Putamen (tissue), 1 donor: ENCODE measurements at regions not wholly inside any gene's neighbourhood (a gene's known extent, or its start where the extent isn't known, plus 50 kb on each side); places are given as distances from the start of the nearest gene placed in this dataset.
"Not testable (repeated sequence)": the region's sequence is repeated elsewhere in the genome, so short reads cannot be mapped to it uniquely, and the experiment has no call there.

ENCODE experiments used
- DNase-seq: peaks from one replicate; pipeline ENCODE4 v3.0.0-alpha.2; 2016; ENCODE audit warnings: low spot score

GRCh38 chr11:15300341-15300740 is 185.6 kb downstream of the INSC start:
- DNase-seq: no peak

GRCh38 chr11:15307619-15308024 is 192.9 kb downstream of the INSC start:
- DNase-seq: no peak

- no peak for DNase-seq
Observed at GRCh38 chr11:15308840-15309239, 194.1 kb downstream of the INSC start.

- no peak for DNase-seq
Observed at GRCh38 chr11:15309296-15309695, 194.6 kb downstream of the INSC start.

- no peak for DNase-seq
Observed at GRCh38 chr11:15313862-15314261, 199.1 kb downstream of the INSC start.

- no peak for DNase-seq
Observed at GRCh38 chr11:15318814-15319213, 204.1 kb downstream of the INSC start.

GRCh38 chr11:15326520-15326919 is 211.8 kb downstream of the INSC start:
- DNase-seq: no peak

GRCh38 chr11:15327786-15328231 is 213.1 kb downstream of the INSC start:
- DNase-seq: peak; percentile 1

- DNase-seq: no peak
Observed at GRCh38 chr11:15333407-15333806, 218.7 kb downstream of the INSC start.

GRCh38 chr11:15334766-15335165 is 220.0 kb downstream of the INSC start:
- no peak for DNase-seq

- no peak for DNase-seq
Observed at GRCh38 chr11:15336021-15336420, 221.3 kb downstream of the INSC start.

- DNase-seq: no peak
Observed at GRCh38 chr11:15339302-15339701, 224.6 kb downstream of the INSC start.

- DNase-seq: no peak
Observed at GRCh38 chr11:15341587-15341986, 226.9 kb downstream of the INSC start.

GRCh38 chr11:15342163-15342562 is 227.4 kb downstream of the INSC start:
- DNase-seq: no peak

GRCh38 chr11:15346907-15347306 is 232.2 kb downstream of the INSC start:
- DNase-seq: no peak

GRCh38 chr11:15347969-15348734 is 233.4 kb downstream of the INSC start:
- DNase-seq: no peak

GRCh38 chr11:15349413-15349812 is 234.7 kb downstream of the INSC start:
- DNase-seq: no peak

GRCh38 chr11:15361316-15361715 is 246.6 kb downstream of the INSC start:
- no peak for DNase-seq

- not testable (repeated sequence) for DNase-seq
Observed at GRCh38 chr11:15365286-15365685, 250.6 kb downstream of the INSC start.

GRCh38 chr11:15367695-15368094 is 253.0 kb downstream of the INSC start:
- DNase-seq: no peak

GRCh38 chr11:15370495-15371147 is 255.9 kb downstream of the INSC start:
- DNase-seq: no peak

GRCh38 chr11:15371533-15371932 is 256.8 kb downstream of the INSC start:
- no peak for DNase-seq

GRCh38 chr11:15374418-15374817 is 259.7 kb downstream of the INSC start:
- no peak for DNase-seq

- no peak for DNase-seq
Observed at GRCh38 chr11:15378941-15379340, 264.2 kb downstream of the INSC start.
